ENCODE measurements at regions not wholly inside any gene's neighbourhood (a gene's known extent, or its start where the extent isn't known, plus 50 kb on each side); places are given as distances from the start of the nearest gene placed in this dataset.

GRCh38 chr3:82390868-82391267 lies 629.4 kb upstream of the GBE1 start:
- no CpG with 5 or more reads among the region's 4 CpGs for WGBS (ENCODE audit: insufficient coverage)
- Mint-ChIP-seq H3K4me3 (no peak overlapping the region), H3K36me3 (no peaks in the 10 kb centered on the region), H3K27me3 (ENCODE audit: low read depth in 3 of 3) (peaks cover 0 to 2% (median 1%) of the 10 kb centered on the region in 3 donors), H3K4me1 (no peaks in the 10 kb centered on the region), H3K27ac (no peak overlapping the region), H3K9me3 (peaks cover 0 to 12% (median 3%) of the 10 kb centered on the region in 7 donors)
- no peak overlapping the region for H3K27ac ChIP-seq (ENCODE audit: low read depth in 1 of 2, low read length in 2 of 2)
- H3K27me3 ChIP-seq (ENCODE audit: control insufficient read depth in 2 of 2, insufficient read depth in 2 of 2, low read length in 2 of 2): no peaks in the 10 kb centered on the region
- H2AFZ ChIP-seq (ENCODE audit: insufficient read depth, low read depth, low read length, poor library complexity, severe bottlenecking): no peak overlapping the region
- H3K9me3 ChIP-seq (replicated peaks in 1 of 2; ENCODE audit: control insufficient read depth in 1 of 2, insufficient read depth in 1 of 2, low read length in 2 of 2): no peaks in the 10 kb centered on the region
- no peaks in the 10 kb centered on the region for H3K4me1 ChIP-seq (ENCODE audit: control insufficient read depth in 1 of 2, insufficient read depth in 2 of 2, low read length in 2 of 2)
- no peak for DNase-seq
- no peak for TF ChIP-seq CTCF (IDR thresholded peaks at IDR 0.05)
- no peak overlapping the region for H3K4me2 ChIP-seq (replicated peaks; ENCODE audit: extremely low read depth, low read length, poor library complexity, severe bottlenecking)
- H3K79me2 ChIP-seq (ENCODE audit: insufficient read depth, low read length): no peaks in the 10 kb centered on the region
- no peak overlapping the region for H3K4me3 ChIP-seq (replicated peaks in 1 of 3; ENCODE audit: low read depth in 2 of 3, low read length in 3 of 3)
- no peak overlapping the region for H3K9ac ChIP-seq (ENCODE audit: insufficient read depth, low read length, poor library complexity, severe bottlenecking)
- intact Hi-C loops (cut with micrococcal nuclease): no loop called here
- H3K36me3 ChIP-seq (replicated peaks in 1 of 2; ENCODE audit: control insufficient read depth in 1 of 2, insufficient read depth in 2 of 2, low read length in 2 of 2): no peaks in the 10 kb centered on the region
- H4K20me1 ChIP-seq (ENCODE audit: insufficient read depth, low read length): no peaks in the 10 kb centered on the region

- Histone ChIP-seq H3K27ac (ENCODE audit: low read depth in 1 of 2, low read length in 2 of 2) (no peak overlapping the region), H3K79me2 (ENCODE audit: insufficient read depth, low read length) (no peaks in the 10 kb centered on the region), H3K4me2 (replicated peaks; ENCODE audit: extremely low read depth, low read length, poor library complexity, severe bottlenecking) (no peak overlapping the region), H3K36me3 (replicated peaks in 1 of 2; ENCODE audit: control insufficient read depth in 1 of 2, insufficient read depth in 2 of 2, low read length in 2 of 2) (no peaks in the 10 kb centered on the region), H3K9ac (ENCODE audit: insufficient read depth, low read length, poor library complexity, severe bottlenecking) (no peak overlapping the region), H2AFZ (ENCODE audit: insufficient read depth, low read depth, low read length, poor library complexity, severe bottlenecking) (no peak overlapping the region), H3K4me3 (replicated peaks in 1 of 3; ENCODE audit: low read depth in 2 of 3, low read length in 3 of 3) (no peak overlapping the region), H3K4me1 (ENCODE audit: control insufficient read depth in 1 of 2, insufficient read depth in 2 of 2, low read length in 2 of 2) (no peaks in the 10 kb centered on the region), H3K9me3 (replicated peaks in 1 of 2; ENCODE audit: control insufficient read depth in 1 of 2, insufficient read depth in 1 of 2, low read length in 2 of 2) (no peaks in the 10 kb centered on the region), H3K27me3 (ENCODE audit: control insufficient read depth in 2 of 2, insufficient read depth in 2 of 2, low read length in 2 of 2) (no peaks in the 10 kb centered on the region), H4K20me1 (ENCODE audit: insufficient read depth, low read length) (no peaks in the 10 kb centered on the region)
- Mint-ChIP-seq H3K9me3 (peaks cover 0 to 10% (median 3%) of the 10 kb centered on the region in 7 donors), H3K4me1 (no peaks in the 10 kb centered on the region), H3K27me3 (ENCODE audit: low read depth in 3 of 3) (peaks cover 0 to 1% (median 0%) of the 10 kb centered on the region in 3 donors), H3K27ac (no peak overlapping the region), H3K4me3 (no peak overlapping the region), H3K36me3 (no peaks in the 10 kb centered on the region)
- TF ChIP-seq CTCF (IDR thresholded peaks at IDR 0.05): no peak
- intact Hi-C loops (cut with micrococcal nuclease): no loop called here
- 100% methylated on average over 1 of the region's 2 CpGs for WGBS (ENCODE audit: insufficient coverage)
- DNase-seq: no peak
These were observed 625.2 kb upstream of the GBE1 start for GRCh38 chr3:82386647-82387046.

Data from CD14-positive monocyte (primary cell).